ENCODE measurements at regions not wholly inside any gene's neighbourhood (a gene's known extent, or its start where the extent isn't known, plus 50 kb on each side); places are given as distances from the start of the nearest gene placed in this dataset.

GRCh38 chr6:23681743-23682142 is 444.3 kb upstream of the NRSN1 start:
- intact Hi-C loops (cut with DNase I), result no loop called here
- no peak for TF ChIP-seq POLR2A (IDR thresholded peaks at IDR 0.05)
- TF ChIP-seq, protein P1, sequence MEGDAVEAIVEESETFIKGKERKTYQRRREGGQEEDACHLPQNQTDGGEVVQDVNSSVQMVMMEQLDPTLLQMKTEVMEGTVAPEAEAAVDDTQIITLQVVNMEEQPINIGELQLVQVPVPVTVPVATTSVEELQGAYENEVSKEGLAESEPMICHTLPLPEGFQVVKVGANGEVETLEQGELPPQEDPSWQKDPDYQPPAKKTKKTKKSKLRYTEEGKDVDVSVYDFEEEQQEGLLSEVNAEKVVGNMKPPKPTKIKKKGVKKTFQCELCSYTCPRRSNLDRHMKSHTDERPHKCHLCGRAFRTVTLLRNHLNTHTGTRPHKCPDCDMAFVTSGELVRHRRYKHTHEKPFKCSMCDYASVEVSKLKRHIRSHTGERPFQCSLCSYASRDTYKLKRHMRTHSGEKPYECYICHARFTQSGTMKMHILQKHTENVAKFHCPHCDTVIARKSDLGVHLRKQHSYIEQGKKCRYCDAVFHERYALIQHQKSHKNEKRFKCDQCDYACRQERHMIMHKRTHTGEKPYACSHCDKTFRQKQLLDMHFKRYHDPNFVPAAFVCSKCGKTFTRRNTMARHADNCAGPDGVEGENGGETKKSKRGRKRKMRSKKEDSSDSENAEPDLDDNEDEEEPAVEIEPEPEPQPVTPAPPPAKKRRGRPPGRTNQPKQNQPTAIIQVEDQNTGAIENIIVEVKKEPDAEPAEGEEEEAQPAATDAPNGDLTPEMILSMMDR (IDR thresholded peaks at IDR 0.05), result no peak
- H3K36me3 ChIP-seq (replicated peaks in 1 of 2), result no peaks in the 10 kb centered on the region
- H3K27ac ChIP-seq, result no peak overlapping the region
- no peaks in the 10 kb centered on the region for H3K4me1 ChIP-seq (replicated peaks in 1 of 2)
- no peak for DNase-seq
- H3K9me3 ChIP-seq (replicated peaks in 1 of 3), result no peaks in the 10 kb centered on the region
- H3K4me3 ChIP-seq, result no peak overlapping the region
- H3K27me3 ChIP-seq, result no peaks in the 10 kb centered on the region
- 33 to 45% (median 41%) methylated on average over 3 of the region's 3 CpGs for WGBS, 4 donors

GRCh38 chr6:23688650-23689049 is 437.4 kb upstream of the NRSN1 start:
- intact Hi-C loops (cut with DNase I), result no loop called here
- Histone ChIP-seq H3K4me1 (replicated peaks in 1 of 2) (no peaks in the 10 kb centered on the region), H3K9me3 (replicated peaks in 1 of 3) (no peaks in the 10 kb centered on the region), H3K27me3 (no peaks in the 10 kb centered on the region), H3K27ac (no peak overlapping the region), H3K4me3 (no peak overlapping the region), H3K36me3 (replicated peaks in 1 of 2) (no peaks in the 10 kb centered on the region)
- WGBS, 4 donors, result 73 to 78% (median 75%) methylated on average over 15 of the region's 15 CpGs
- DNase-seq, result no peak
- TF ChIP-seq, protein P1 (IDR thresholded peaks at IDR 0.05), result no peak
- TF ChIP-seq POLR2A (IDR thresholded peaks at IDR 0.05), result no peak

GRCh38 chr6:23690453-23691049 is 435.5 kb upstream of the NRSN1 start:
- no peak overlapping the region for H3K27ac ChIP-seq
- no peak for TF ChIP-seq POLR2A (IDR thresholded peaks at IDR 0.05)
- TF ChIP-seq, protein P1 (IDR thresholded peaks at IDR 0.05), result no peak
- 60 to 70% (median 63%) methylated on average over 5 of the region's 5 CpGs for WGBS, 4 donors
- no peaks in the 10 kb centered on the region for H3K9me3 ChIP-seq (replicated peaks in 1 of 3)
- intact Hi-C loops (cut with DNase I), result no loop called here
- H3K36me3 ChIP-seq (replicated peaks in 1 of 2), result no peaks in the 10 kb centered on the region
- no peak overlapping the region for H3K4me3 ChIP-seq
- no peaks in the 10 kb centered on the region for H3K4me1 ChIP-seq (replicated peaks in 1 of 2)
- no peak for DNase-seq
- no peaks in the 10 kb centered on the region for H3K27me3 ChIP-seq

DNA sequence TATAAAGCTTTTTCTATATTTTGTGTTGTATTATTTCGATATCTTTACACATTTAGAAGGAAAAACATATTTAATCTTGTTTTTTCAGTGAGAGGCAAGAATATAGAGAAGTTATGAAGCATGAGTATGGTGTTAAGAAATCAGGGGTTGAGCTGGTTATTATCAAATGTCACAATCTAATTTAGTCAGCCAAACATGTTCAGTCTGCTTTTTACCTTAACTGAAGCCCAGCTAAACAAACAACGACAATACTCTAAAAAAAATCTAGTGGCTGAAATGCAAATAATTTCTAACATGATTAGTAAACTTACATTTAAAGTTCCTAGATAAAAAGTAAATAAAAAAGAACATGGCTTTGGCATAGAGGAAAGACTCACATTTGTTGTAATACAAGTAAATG is 433.8 kb upstream of the NRSN1 start:
- Histone ChIP-seq H3K4me3 (no peak overlapping the region), H3K9me3 (replicated peaks in 1 of 3) (no peaks in the 10 kb centered on the region), H3K36me3 (replicated peaks in 1 of 2) (no peaks in the 10 kb centered on the region), H3K27me3 (no peaks in the 10 kb centered on the region), H3K4me1 (replicated peaks in 1 of 2) (no peaks in the 10 kb centered on the region), H3K27ac (no peak overlapping the region)
- TF ChIP-seq POLR2A (IDR thresholded peaks at IDR 0.05), result no peak
- TF ChIP-seq, protein P1 (IDR thresholded peaks at IDR 0.05), result no peak
- no peak for DNase-seq
- intact Hi-C loops (cut with DNase I), result no loop called here
- 63 to 80% (median 68%) methylated on average over 2 of the region's 2 CpGs for WGBS, 4 donors
